HepG2 (cell line): ENCODE measurements at regions not wholly inside any gene's neighbourhood (a gene's known extent, or its start where the extent isn't known, plus 50 kb on each side); places are given as distances from the start of the nearest gene placed in this dataset.

Experiments used
- ATAC-seq: fragments of 200-7000 bp; cut with Tn5 transposase; 3 replicates; pipeline ENCODE4 v1.9.1; 2020; ENCODE audit warnings: mild to moderate bottlenecking, moderate library complexity
- BruUV-seq: library from RNA; stranded (reverse); fragments of 400-500 nt; replicated peaks from 2 replicates; lab custom pipeline; 2021; lab: Mats Ljungman, UMichigan
- CTCF ChIA-PET: fragments of 300-600 bp; formaldehyde crosslinking; extraction: SDS; loops from one replicate; lab custom pipeline; 2021; ENCODE audit warnings: low total read pairs, inconsistent platforms, low intra/inter-chr PET ratio; lab: Yijun Ruan, JAX
- POLR2A ChIA-PET: fragments of 350-600 bp; sonication (Branson Sonifier 250); formaldehyde crosslinking; loops from one replicate; lab custom pipeline; 2020; ENCODE audit warnings: antibody characterized with exemption, inconsistent platforms; lab: Yijun Ruan, JAX
- DNase-seq: peaks from one replicate; pipeline ENCODE4 v3.0.0-alpha.2; 2015; ENCODE audit warnings: low spot score
- FAIRE-seq: peaks from 3 replicates; lab custom pipeline; 2011; peaks lifted over from hg19 to GRCh38; lab: Jason Lieb, UNC
- H2AFZ ChIP-seq: one replicate; pipeline ENCODE4 v1.6.1; 2011; ENCODE audit warnings: low read length, inconsistent platforms
- H3K27ac ChIP-seq: fragments of 300-600 bp; 3 replicates; pipeline ENCODE4 v1.8.0; 2011; ENCODE audit warnings: mixed run types, mild to moderate bottlenecking, mixed read lengths, low read length, inconsistent platforms; ENCODE audit not compliant: insufficient read depth; ENCODE audit errors: extremely low read length
- H3K27me3 ChIP-seq, 2 experiments: fragments of 200-600 bp in 1 of 2; 2 replicates in 1 of 2; 3 replicates in 1 of 2; pipeline versions ENCODE4 v1.6.0 to v1.8.0; 2011; ENCODE audit warnings: low read length in 2 of 2, mild to moderate bottlenecking in 2 of 2, moderate library complexity in 2 of 2, inconsistent platforms in 1 of 2; ENCODE audit not compliant: insufficient read depth in 2 of 2, control insufficient read depth in 1 of 2
- H3K36me3 ChIP-seq, 2 experiments: fragments of 200-600 bp in 1 of 2; replicated peaks in 1 of 2; 2 replicates in 1 of 2; 3 replicates in 1 of 2; pipeline versions ENCODE4 v1.5.1 to v1.8.0; 2011; ENCODE audit warnings: low read length in 2 of 2, inconsistent platforms in 1 of 2; ENCODE audit not compliant: insufficient read depth in 2 of 2, control insufficient read depth in 1 of 2
- H3K4me1 ChIP-seq: 2 replicates; pipeline ENCODE4 v1.5.1; 2012; ENCODE audit warnings: low read length, inconsistent platforms; ENCODE audit not compliant: insufficient read depth
- H3K4me2 ChIP-seq: 2 replicates; pipeline ENCODE4 v1.6.0; 2011; ENCODE audit warnings: low read depth, low read length, inconsistent platforms
- H3K4me3 ChIP-seq, 3 experiments: fragments of 200-600 bp in 1 of 3; sonication (generic), shearing (Covaris generic) in 1 of 3; replicated peaks in 1 of 3; 2 replicates each; pipeline ENCODE4 v1.5.1; 2011 to 2016; ENCODE audit warnings: low read length in 3 of 3, inconsistent platforms in 2 of 3, low read depth in 2 of 3, mild to moderate bottlenecking in 2 of 3, control low read depth in 1 of 3, mixed read lengths in 1 of 3; ENCODE audit not compliant: insufficient read depth in 1 of 3
- H3K79me2 ChIP-seq: one replicate; pipeline ENCODE4 v1.6.1; 2011; ENCODE audit warnings: low read length, inconsistent platforms; ENCODE audit not compliant: insufficient read depth
- H3K9ac ChIP-seq: 2 replicates; pipeline ENCODE4 v1.6.0; 2011; ENCODE audit warnings: mild to moderate bottlenecking, low read depth, low read length, inconsistent platforms; ENCODE audit not compliant: insufficient read depth
- H3K9me3 ChIP-seq: 2 replicates; pipeline ENCODE4 v1.5.1; 2012; ENCODE audit warnings: mild to moderate bottlenecking, low read length
- H4K20me1 ChIP-seq: 2 replicates; pipeline ENCODE4 v1.6.0; 2011; ENCODE audit warnings: inconsistent platforms, mild to moderate bottlenecking, low read length, moderate library complexity; ENCODE audit not compliant: insufficient read depth
- ETV6 ChIP-seq: sonication (generic); formaldehyde crosslinking; conservative IDR thresholded peaks from 2 replicates; pipeline ENCODE4 v1.4.0; 2020; ENCODE audit warnings: missing genetic modification reagents
- KLF16 ChIP-seq, 2 experiments: sonication (generic) in 1 of 2; formaldehyde crosslinking in 1 of 2; IDR thresholded peaks; 2 replicates each; pipeline versions ENCODE4 v1.6.1 to v1.8.0; 2016 to 2023; ENCODE audit warnings: missing genetic modification reagents in 2 of 2, missing compliant biosample characterization in 1 of 2
- MATR3 ChIP-seq: sonication (generic); formaldehyde crosslinking; IDR thresholded peaks from 2 replicates; pipeline ENCODE4 v1.4.0; 2020; ENCODE audit warnings: missing genetic modification reagents
- REXO4 ChIP-seq: sonication (generic); formaldehyde crosslinking; IDR thresholded peaks from 2 replicates; pipeline ENCODE4 v1.8.0; 2022; ENCODE audit warnings: missing genetic modification reagents, mild to moderate bottlenecking, borderline replicate concordance
- SMARCE1 ChIP-seq: fragments of 450-650 bp; IDR thresholded peaks from 2 replicates; pipeline ENCODE4 v1.6.1; 2017; ENCODE audit warnings: borderline replicate concordance
- YEATS4 ChIP-seq: sonication (generic); formaldehyde crosslinking; IDR thresholded peaks from 2 replicates; pipeline ENCODE4 v1.4.0; 2020; ENCODE audit warnings: missing genetic modification reagents, borderline replicate concordance
- ZNF660 ChIP-seq: sonication (generic); formaldehyde crosslinking; IDR thresholded peaks from 2 replicates; pipeline ENCODE4 v1.5.1; 2020; ENCODE audit warnings: mild to moderate bottlenecking, low read depth, missing genetic modification reagents, borderline replicate concordance
- ZSCAN12 ChIP-seq: sonication (generic); formaldehyde crosslinking; IDR thresholded peaks from 2 replicates; pipeline ENCODE4 v1.9.0; 2021; ENCODE audit warnings: mild to moderate bottlenecking, missing genetic modification reagents
- WGBS: methylation state at CpG from one replicate; pipeline ENCODE4 v1.1.6; 2017; ENCODE audit warnings: low lambda C conversion rate; 5-methylcytosine and 5-hydroxymethylcytosine counted together
- in situ Hi-C: cut with HindIII; loops from 2 replicates; pipeline ENCODE4 v1.10.0; 2017; ENCODE audit warnings: low pct_unique_long_range_greater_than_20kb; ENCODE audit not compliant: extremely low pct_ligation_motif_present
- intact Hi-C: fragments of 100-400 bp; cut with micrococcal nuclease; formaldehyde crosslinking; loops from one replicate; pipeline ENCODE4 v1.10.0; 2022; ENCODE audit not compliant: unreplicated experiment
- TF ChIP-seq, protein P1 (sequence below): sonication (generic); formaldehyde crosslinking; IDR thresholded peaks from 2 replicates; pipeline ENCODE4 v1.4.0; 2020; ENCODE audit warnings: missing genetic modification reagents
- TF ChIP-seq, protein P2 (sequence below): IDR thresholded peaks from 2 replicates; pipeline ENCODE4 v1.6.1; 2018; ENCODE audit warnings: missing genetic modification reagents, mild to moderate bottlenecking, missing compliant biosample characterization

DNA sequence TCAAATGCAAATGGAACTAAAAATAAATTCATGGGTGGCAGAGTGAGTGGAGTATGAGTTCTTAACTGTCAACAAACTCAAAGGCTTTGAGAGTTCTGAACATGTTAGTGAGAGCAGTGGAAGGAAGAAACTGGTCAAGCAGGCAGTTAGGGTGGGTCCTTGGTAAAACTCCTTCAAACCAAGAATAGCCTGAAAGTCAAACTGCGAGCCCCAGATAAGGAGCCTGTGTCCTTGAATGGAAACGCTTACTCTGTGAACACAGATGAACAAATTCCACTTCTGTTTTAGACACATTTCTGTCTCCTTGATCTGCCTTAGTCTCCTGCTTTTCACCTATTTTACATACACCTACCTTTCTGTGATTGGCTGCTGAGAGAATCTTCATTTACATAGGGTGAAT, 129.4 kb upstream of the PCDH18 start:
- intact Hi-C loops, result no loop called here
- DNase-seq, result no peak
- Histone ChIP-seq H3K4me2 (no peak overlapping the region), H3K27ac (no peak overlapping the region), H3K4me3 (no peak overlapping the region), H3K9ac (no peak overlapping the region), H3K9me3 (no peaks in the 10 kb centered on the region), H3K4me1 (no peaks in the 10 kb centered on the region), H3K36me3 (no peaks in the 10 kb centered on the region), H3K79me2 (no peaks in the 10 kb centered on the region), H3K27me3 (no peaks in the 10 kb centered on the region), H4K20me1 (no peaks in the 10 kb centered on the region; the same call in 1 of the 2 replicates), H2AFZ (no peak overlapping the region)
- ChIA-PET CTCF (no interaction called here), POLR2A (no interaction called here)
- WGBS, result 0% methylated on average over 2 of the region's 2 CpGs
- ATAC-seq, result no peak
- in situ Hi-C loops, result no loop called here
- TF ChIP-seq, protein P1, sequence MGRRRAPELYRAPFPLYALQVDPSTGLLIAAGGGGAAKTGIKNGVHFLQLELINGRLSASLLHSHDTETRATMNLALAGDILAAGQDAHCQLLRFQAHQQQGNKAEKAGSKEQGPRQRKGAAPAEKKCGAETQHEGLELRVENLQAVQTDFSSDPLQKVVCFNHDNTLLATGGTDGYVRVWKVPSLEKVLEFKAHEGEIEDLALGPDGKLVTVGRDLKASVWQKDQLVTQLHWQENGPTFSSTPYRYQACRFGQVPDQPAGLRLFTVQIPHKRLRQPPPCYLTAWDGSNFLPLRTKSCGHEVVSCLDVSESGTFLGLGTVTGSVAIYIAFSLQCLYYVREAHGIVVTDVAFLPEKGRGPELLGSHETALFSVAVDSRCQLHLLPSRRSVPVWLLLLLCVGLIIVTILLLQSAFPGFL (CRISPR knock-in tag), result no peak
- no peak for TF ChIP-seq MATR3 (CRISPR knock-in tag)
- no peak for TF ChIP-seq KLF16 (CRISPR knock-in tag; IDR thresholded peaks at IDR 0.05)
- TF ChIP-seq REXO4, result no peak
- TF ChIP-seq, protein P2, sequence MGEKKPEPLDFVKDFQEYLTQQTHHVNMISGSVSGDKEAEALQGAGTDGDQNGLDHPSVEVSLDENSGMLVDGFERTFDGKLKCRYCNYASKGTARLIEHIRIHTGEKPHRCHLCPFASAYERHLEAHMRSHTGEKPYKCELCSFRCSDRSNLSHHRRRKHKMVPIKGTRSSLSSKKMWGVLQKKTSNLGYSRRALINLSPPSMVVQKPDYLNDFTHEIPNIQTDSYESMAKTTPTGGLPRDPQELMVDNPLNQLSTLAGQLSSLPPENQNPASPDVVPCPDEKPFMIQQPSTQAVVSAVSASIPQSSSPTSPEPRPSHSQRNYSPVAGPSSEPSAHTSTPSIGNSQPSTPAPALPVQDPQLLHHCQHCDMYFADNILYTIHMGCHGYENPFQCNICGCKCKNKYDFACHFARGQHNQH (CRISPR knock-in tag), result no peak
- BruUV-seq, result no TSS peak
- FAIRE-seq, result no peak

DNA sequence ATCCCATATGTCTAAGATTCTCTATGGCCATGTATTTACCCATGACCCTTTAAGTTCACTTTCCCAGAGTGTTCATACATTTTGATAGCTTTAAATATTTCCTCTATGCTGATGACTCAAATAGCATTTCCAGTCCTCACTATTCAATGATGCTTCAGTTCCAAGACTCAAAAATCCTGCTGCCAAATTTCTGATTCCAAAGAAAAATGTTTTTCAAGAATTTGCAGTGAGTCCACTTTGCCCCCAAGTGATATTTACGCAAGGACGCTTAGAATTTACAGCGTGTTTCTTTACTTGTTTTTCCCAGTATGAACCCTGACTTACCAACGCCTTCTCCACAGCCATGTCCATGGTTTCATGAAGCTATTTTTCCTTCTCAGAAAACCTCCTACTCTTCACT, 127.9 kb upstream of the PCDH18 start:
- no TSS peak for BruUV-seq
- DNase-seq (no peak), FAIRE-seq (no peak), ATAC-seq (no peak)
- intact Hi-C loops, result no loop called here
- no peaks in the 10 kb centered on the region; the same call in 1 of the 2 replicates for H4K20me1 ChIP-seq
- H3K27me3 ChIP-seq, result no peaks in the 10 kb centered on the region
- no peak overlapping the region for H3K27ac ChIP-seq
- ChIA-PET CTCF (no interaction called here), POLR2A (no interaction called here)
- no peaks in the 10 kb centered on the region for H3K79me2 ChIP-seq
- 14% methylated on average over 4 of the region's 4 CpGs for WGBS
- no peaks in the 10 kb centered on the region for H3K36me3 ChIP-seq
- no peak overlapping the region for H3K4me3 ChIP-seq
- no peaks in the 10 kb centered on the region for H3K4me1 ChIP-seq
- H3K9ac ChIP-seq, result no peak overlapping the region
- H3K9me3 ChIP-seq, result no peaks in the 10 kb centered on the region
- no peak overlapping the region for H3K4me2 ChIP-seq
- in situ Hi-C loops, result no loop called here
- no peak overlapping the region for H2AFZ ChIP-seq
- TF ChIP-seq ETV6 (CRISPR knock-in tag) (no peak), SMARCE1 (no peak), ZSCAN12 (no peak), ZNF660 (CRISPR knock-in tag) (no peak), YEATS4 (CRISPR knock-in tag) (no peak)
